Activated CD4-positive, alpha-beta T cell treated with anti-CD3 and anti-CD28 coated beads for 36 hours (primary cell): ENCODE measurements at regions not wholly inside any gene's neighbourhood (a gene's known extent, or its start where the extent isn't known, plus 50 kb on each side); places are given as distances from the start of the nearest gene placed in this dataset.

Experiments
- ATAC-seq: fragments of 200-7000 bp; cut with Tn5 transposase; one replicate; pipeline ENCODE4 v1.10.0; 2021; ENCODE audit warnings: mild to moderate bottlenecking, moderate library complexity
- CTCF ChIA-PET: fragments of 350-600 bp; sonication (Branson Sonifier 250); formaldehyde crosslinking; loops from one replicate; lab custom pipeline; 2021; ENCODE audit warnings: antibody characterized with exemption; lab: Charles Lee
- POLR2A ChIA-PET: fragments of 350-600 bp; sonication (Branson Sonifier 250); formaldehyde crosslinking; loops from one replicate; lab custom pipeline; 2021; ENCODE audit warnings: antibody characterized with exemption, inconsistent platforms; lab: Charles Lee
- DNase-seq: peaks from one replicate; pipeline ENCODE4 v3.0.0-alpha.2; 2020
- H3K27ac Mint-ChIP-seq: one replicate; pipeline ENCODE4 v1.8.0; 2021; ENCODE audit warnings: mixed read lengths
- H3K27me3 Mint-ChIP-seq: one replicate; pipeline ENCODE4 v1.8.0; 2021; ENCODE audit warnings: mixed read lengths
- H3K36me3 Mint-ChIP-seq: one replicate; pipeline ENCODE4 v1.8.0; 2021; ENCODE audit warnings: low read depth, mixed read lengths
- H3K4me1 Mint-ChIP-seq: one replicate; pipeline ENCODE4 v1.8.0; 2021; ENCODE audit warnings: mixed read lengths
- H3K4me3 Mint-ChIP-seq: one replicate; pipeline ENCODE4 v1.8.0; 2021; ENCODE audit warnings: mild to moderate bottlenecking, moderate library complexity, mixed read lengths
- H3K9me3 Mint-ChIP-seq: one replicate; pipeline ENCODE4 v1.8.0; 2021; ENCODE audit warnings: low read depth, mixed read lengths
- intact Hi-C, 2 experiments: fragments of 100-400 bp; cut with DNase I in 1 of 2; cut with micrococcal nuclease in 1 of 2; formaldehyde crosslinking; loops; one replicate each; pipeline versions ENCODE4 v1.14.2 to v1.15.1; 2022 to 2024; cut with DNase I, micrococcal nuclease

DNA sequence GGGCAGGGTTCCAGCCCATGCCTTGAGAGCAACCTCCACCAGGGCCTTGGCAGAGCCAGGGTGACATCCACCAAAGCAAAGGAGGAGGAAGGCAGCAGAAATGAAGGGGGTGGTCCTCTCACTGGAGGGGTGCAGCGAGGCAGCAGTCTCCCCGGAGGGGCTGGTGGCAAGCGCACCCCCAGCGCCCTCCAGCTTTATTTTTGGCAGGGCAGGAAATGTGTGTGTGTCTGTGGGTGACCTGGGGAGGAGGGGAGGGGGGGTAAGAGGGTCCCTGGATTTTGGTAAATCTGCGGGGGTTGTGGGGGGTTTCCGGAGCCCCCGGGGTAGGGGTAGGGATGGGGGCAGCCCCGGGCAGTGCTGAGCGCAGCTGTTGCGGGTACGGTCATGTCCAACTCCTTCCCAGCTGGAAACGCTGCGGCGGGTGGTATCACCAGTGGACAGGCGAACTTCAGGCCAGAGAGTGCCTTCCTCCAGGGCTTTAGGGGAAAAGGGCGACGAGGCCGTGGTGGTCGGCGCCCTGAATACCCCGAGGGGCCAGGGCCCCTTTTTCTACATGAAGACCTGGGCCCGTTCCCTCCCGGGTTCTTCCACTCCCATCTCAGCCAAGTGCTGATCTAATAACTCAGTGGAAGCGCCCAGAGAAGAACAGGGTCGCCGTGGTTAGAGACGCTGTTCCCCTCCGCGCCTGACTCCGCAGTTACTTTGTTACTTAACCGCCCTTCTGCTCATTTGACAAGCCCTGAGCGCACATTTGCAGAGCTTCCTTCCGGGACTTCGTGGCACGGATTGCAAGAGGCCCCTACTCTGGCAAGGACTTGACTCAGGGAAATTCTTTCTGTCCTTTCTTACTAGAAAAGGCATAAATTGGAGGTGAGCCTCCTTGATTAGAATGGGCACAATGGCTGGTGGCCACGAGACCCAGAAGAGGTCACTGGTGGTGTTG lies 55.2 kb downstream of the FOS start:
- Mint-ChIP-seq H3K4me3 (peak overlapping the region; percentile 41), H3K36me3 (no peaks in the 10 kb centered on the region), H3K9me3 (no peaks in the 10 kb centered on the region), H3K4me1 (peaks cover 27% of the 10 kb centered on the region), H3K27ac (peak overlapping the region; percentile 82), H3K27me3 (no peaks in the 10 kb centered on the region)
- peak; percentile 69 for DNase-seq
- intact Hi-C loops: loop anchor here in 1 of 2 experiments (1.0 kb wide), 1 partner anchor 39 kb away; no protein-coding TSS in a partner anchor
- CTCF ChIA-PET: interaction anchor here (0.6 to 1.9 kb wide), 4 partner anchors 12 to 276 kb away, joined by 3 to 8 read pairs (median 5); no protein-coding TSS in a partner anchor
- POLR2A ChIA-PET: interaction anchor here (0.6 to 0.7 kb wide), 3 partner anchors 197 to 919 kb away, joined by 3 to 4 read pairs (median 3); no protein-coding TSS in a partner anchor
- peak; percentile 77 for ATAC-seq

DNA sequence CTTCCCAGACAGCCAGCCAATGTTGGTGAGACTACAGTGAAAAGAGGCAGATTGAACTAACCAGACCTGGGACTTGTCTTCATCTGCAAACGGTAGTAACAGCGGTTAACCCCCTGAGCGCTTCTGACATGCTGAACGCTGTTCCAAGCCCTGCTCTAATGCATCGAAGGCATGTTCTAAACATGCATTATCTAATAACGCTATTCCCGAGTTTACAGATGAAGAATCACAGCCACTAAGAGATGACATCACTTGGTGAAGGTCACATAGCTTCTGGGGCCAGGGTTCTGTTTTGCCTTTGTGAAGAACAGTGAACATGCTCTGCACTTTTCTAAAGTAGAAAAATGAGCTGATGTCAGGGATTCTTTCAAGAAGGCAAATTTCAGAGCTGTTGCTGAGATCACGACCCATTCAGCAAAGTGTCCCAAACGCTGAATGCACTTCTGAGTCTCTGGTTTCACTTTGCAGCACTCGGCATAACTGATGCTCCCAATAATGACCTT lies 56.0 kb downstream of the FOS start:
- peak; percentile 14 for DNase-seq
- peak overlapping the region; percentile 41 for H3K4me3 Mint-ChIP-seq
- intact Hi-C loops: loop anchor here in 1 of 2 experiments (1.0 kb wide), 1 partner anchor 39 kb away; no protein-coding TSS in a partner anchor
- ChIA-PET CTCF (interaction anchor here (0.6 to 1.8 kb wide), 2 partner anchors 32 to 276 kb away, joined by 3 to 6 read pairs; no protein-coding TSS in a partner anchor), POLR2A (interaction anchor here (0.6 to 0.7 kb wide), 2 partner anchors 212 to 919 kb away, joined by 3 read pairs; no protein-coding TSS in a partner anchor)
- ATAC-seq: peak; percentile 66
- no peaks in the 10 kb centered on the region for H3K36me3 Mint-ChIP-seq
- no peaks in the 10 kb centered on the region for H3K9me3 Mint-ChIP-seq
- H3K27me3 Mint-ChIP-seq: no peaks in the 10 kb centered on the region
- H3K4me1 Mint-ChIP-seq: peaks cover 27% of the 10 kb centered on the region
- peak overlapping the region; percentile 82 for H3K27ac Mint-ChIP-seq

DNA sequence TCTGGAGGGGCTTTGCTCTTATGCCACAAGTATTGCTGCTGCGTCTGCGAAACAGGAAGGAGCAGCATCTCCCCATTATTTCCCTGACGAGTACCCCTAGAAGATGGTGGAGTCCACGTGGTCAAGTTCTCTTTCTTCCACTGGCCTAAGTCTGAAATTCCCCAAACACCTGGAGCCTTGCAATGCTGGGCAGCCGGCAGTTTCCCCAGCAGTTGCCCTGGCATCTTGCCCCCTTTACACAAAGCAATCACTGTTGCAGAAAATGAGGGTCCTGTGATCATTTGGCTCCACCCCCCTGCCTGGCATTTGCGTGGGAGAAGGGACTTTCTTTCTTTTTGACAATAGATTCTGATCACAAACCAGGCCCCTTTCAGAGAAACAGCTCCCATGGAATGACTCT lies 56.9 kb downstream of the FOS start:
- intact Hi-C loops: no loop called here

DNA sequence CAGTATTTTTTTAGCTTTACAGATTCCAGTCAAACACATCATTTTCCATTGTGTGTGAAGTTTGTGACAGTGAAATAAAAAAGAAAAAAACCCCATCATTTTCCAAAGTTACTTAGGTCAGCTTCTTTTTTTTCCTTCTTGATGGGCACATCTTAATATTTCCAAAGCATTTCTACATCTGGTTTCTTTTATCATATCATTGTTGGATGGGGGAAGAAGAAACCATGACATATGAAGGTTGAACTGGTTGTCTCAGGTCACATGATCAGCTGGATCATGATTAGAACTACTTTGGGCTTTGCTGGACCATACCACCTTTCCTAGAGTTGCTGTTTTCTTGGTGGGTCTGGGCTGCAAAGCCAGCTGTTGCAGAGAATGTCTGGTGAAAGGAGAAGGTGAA lies 59.8 kb downstream of the FOS start:
- CTCF ChIA-PET: interaction anchor here (0.6 to 1.1 kb wide), 2 partner anchors 10 kb away, joined by 4 to 6 read pairs; no protein-coding TSS in a partner anchor
- ATAC-seq: no peak
- H3K4me3 Mint-ChIP-seq: no peak overlapping the region
- intact Hi-C loops: no loop called here
- no peaks in the 10 kb centered on the region for H3K9me3 Mint-ChIP-seq
- POLR2A ChIA-PET: interaction anchor here (0.7 kb wide), 1 partner anchor 204 kb away, joined by 3 read pairs; no protein-coding TSS in a partner anchor
- H3K27ac Mint-ChIP-seq: no peak overlapping the region
- H3K4me1 Mint-ChIP-seq: peaks cover 26% of the 10 kb centered on the region
- no peaks in the 10 kb centered on the region for H3K36me3 Mint-ChIP-seq
- H3K27me3 Mint-ChIP-seq: no peaks in the 10 kb centered on the region
- no peak for DNase-seq

More for the DNA sequence above, 56.9 kb downstream of the FOS start:
- DNase-seq (no peak), ATAC-seq (no peak)
- Mint-ChIP-seq H3K36me3 (no peaks in the 10 kb centered on the region), H3K4me3 (no peak overlapping the region), H3K4me1 (peaks cover 27% of the 10 kb centered on the region), H3K27me3 (no peaks in the 10 kb centered on the region), H3K27ac (no peak overlapping the region), H3K9me3 (no peaks in the 10 kb centered on the region)
- POLR2A ChIA-PET: no interaction called here
- CTCF ChIA-PET: no interaction called here

DNA sequence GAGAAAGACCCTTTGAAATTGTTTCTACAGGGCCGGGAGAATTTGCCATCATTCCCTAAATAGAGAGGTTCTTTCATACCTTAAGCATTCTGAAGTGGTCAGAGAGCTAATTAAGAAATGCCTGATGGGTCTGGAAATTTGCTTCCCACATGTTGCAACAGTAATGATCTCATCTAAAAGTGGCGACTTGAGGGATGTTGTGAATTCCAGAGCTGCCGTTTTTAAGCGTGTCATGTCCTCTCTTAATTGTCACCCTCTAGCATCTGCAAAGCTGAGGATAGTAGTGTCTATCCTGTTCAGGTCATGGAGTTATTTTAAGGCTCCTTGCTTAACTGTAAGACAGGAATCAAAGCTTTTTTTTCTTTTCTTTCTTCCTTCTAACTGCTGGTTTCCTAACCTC lies 60.4 kb downstream of the FOS start:
- Mint-ChIP-seq H3K36me3 (no peaks in the 10 kb centered on the region), H3K4me1 (peaks cover 21% of the 10 kb centered on the region), H3K27ac (no peak overlapping the region), H3K9me3 (no peaks in the 10 kb centered on the region), H3K4me3 (no peak overlapping the region), H3K27me3 (no peaks in the 10 kb centered on the region)
- ATAC-seq (no peak), DNase-seq (no peak)
- POLR2A ChIA-PET: interaction anchor here (0.7 kb wide), 1 partner anchor 204 kb away, joined by 3 read pairs; no protein-coding TSS in a partner anchor
- CTCF ChIA-PET: interaction anchor here (0.6 to 0.7 kb wide), 2 partner anchors 10 to 201 kb away, joined by 3 to 4 read pairs; no protein-coding TSS in a partner anchor
- intact Hi-C loops: no loop called here

DNA sequence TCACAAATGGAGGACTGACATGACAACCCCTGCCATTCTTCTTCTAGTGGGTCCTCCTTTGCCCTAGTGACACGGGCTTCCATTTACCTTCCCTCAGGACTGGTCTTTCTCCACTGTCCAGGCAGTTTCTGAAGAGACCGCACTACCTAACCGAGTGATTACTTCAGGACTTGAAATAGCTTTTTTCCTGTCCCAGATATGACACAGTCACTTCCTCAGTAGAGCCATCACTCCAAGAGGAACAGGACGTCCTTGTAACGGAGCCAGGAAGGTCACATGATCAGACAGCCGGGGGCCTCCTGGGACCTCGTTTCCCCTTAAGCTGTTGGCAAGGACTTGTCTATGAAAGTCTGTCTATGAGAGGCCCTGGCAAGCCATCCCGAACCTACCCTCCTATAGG lies 62.3 kb downstream of the FOS start:
- Mint-ChIP-seq H3K36me3 (no peaks in the 10 kb centered on the region), H3K27ac (no peak overlapping the region), H3K9me3 (no peaks in the 10 kb centered on the region), H3K4me1 (peaks cover 8% of the 10 kb centered on the region), H3K4me3 (no peak overlapping the region), H3K27me3 (no peaks in the 10 kb centered on the region)
- ChIA-PET POLR2A (no interaction called here), CTCF (interaction anchor here (0.5 to 1.2 kb wide), 4 partner anchors 9 to 180 kb away, joined by 3 to 5 read pairs (median 4); no protein-coding TSS in a partner anchor)
- intact Hi-C loops: no loop called here
- no peak for ATAC-seq
- DNase-seq: no peak

DNA sequence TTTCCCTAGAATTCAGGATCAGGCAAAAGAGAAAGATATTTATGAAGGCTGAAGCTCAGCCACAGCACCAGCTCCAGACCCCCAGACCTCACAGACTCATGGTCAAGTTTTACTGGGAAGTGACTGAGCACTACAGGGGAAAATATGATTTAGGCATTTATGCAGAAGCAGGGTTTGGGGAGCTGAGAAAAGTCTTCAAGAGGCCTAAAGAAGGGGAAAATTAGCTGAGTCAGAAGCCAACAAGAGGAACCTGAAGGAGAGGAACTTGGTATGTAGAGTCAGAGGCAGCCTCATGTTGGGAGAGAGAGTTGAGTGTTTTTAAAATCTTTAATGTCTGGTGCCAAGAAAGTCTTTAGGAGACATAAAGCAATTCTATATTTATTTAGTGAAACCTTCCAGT lies 63.0 kb downstream of the FOS start:
- no peak for DNase-seq
- Mint-ChIP-seq H3K4me1 (peaks cover 8% of the 10 kb centered on the region), H3K9me3 (no peaks in the 10 kb centered on the region), H3K27me3 (no peaks in the 10 kb centered on the region), H3K27ac (no peak overlapping the region), H3K36me3 (no peaks in the 10 kb centered on the region), H3K4me3 (no peak overlapping the region)
- POLR2A ChIA-PET: no interaction called here
- CTCF ChIA-PET: interaction anchor here (0.9 to 1.1 kb wide), 2 partner anchors 10 to 37 kb away, joined by 3 to 5 read pairs; no protein-coding TSS in a partner anchor
- intact Hi-C loops: no loop called here
- no peak for ATAC-seq

DNA sequence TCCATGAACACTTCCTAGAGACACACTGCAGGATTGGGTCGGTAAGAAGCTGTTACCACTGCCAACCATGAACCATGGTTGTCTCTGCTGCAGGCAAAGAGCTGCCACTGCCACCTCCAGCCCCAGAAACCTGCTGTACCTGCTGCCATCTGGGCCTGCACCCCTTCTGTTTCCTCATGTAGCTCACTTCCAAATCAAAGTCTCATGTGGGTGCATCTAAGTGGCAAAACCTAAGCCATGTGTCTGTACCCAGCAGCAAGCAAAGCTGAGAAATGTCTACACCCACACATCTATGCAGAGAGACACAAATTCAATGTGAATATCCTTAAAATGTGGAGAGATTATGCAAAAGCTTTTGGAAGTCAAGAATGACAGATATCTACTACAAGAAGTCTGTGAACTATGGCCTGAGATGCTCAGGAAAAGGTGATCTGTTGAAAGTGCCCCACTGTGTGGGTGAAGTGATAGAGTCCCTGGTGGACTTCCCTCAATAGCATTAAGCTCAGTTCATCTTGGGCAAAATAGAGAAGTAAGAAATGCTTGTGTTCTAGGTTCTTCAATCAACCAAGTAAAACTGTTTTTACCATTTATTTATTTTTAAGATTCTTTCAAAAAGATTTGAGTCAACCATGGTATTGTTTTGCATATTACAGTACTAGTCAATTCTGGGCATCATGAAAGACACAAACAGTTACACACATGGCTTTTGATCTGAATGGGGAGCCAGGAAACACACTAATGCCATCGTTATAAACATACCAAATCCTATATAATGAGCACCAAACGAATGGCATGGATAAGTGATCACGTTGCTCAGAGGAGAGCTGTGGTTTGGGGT lies 64.4 kb downstream of the FOS start:
- H3K36me3 Mint-ChIP-seq: no peaks in the 10 kb centered on the region
- CTCF ChIA-PET: interaction anchor here (0.6 to 1.1 kb wide), 3 partner anchors 147 to 336 kb away, joined by 3 to 4 read pairs (median 3); no protein-coding TSS in a partner anchor
- H3K4me1 Mint-ChIP-seq: peaks cover 8% of the 10 kb centered on the region
- DNase-seq (no peak), ATAC-seq (no peak)
- no peak overlapping the region for H3K27ac Mint-ChIP-seq
- intact Hi-C loops: no loop called here
- H3K9me3 Mint-ChIP-seq: no peaks in the 10 kb centered on the region
- POLR2A ChIA-PET: no interaction called here
- H3K27me3 Mint-ChIP-seq: no peaks in the 10 kb centered on the region
- no peak overlapping the region for H3K4me3 Mint-ChIP-seq

DNA sequence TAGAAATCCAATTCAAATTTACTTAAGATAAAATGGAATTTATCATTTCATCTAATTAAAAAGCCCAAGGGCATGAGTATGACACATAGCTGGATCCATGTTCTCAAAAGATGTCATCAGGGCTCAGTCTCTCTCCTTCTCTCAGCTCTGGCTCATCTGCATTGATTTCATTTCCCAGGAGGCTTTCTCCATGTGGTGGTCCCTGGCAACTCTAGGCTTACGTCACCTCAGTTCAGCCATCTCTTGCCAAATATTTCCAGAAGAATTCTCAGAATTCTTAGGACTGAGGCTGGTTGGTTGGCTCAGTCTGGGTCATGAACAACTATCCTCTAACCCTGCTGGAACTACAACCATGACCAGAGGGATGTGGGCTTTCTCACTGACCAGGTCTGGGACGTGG lies 65.3 kb downstream of the FOS start:
- ChIA-PET POLR2A (no interaction called here), CTCF (interaction anchor here (0.9 kb wide), 1 partner anchor 146 kb away, joined by 4 read pairs; no protein-coding TSS in a partner anchor)
- peaks cover 8% of the 10 kb centered on the region for H3K4me1 Mint-ChIP-seq
- DNase-seq (no peak), ATAC-seq (no peak)
- H3K4me3 Mint-ChIP-seq: no peak overlapping the region
- no peak overlapping the region for H3K27ac Mint-ChIP-seq
- H3K36me3 Mint-ChIP-seq: no peaks in the 10 kb centered on the region
- no peaks in the 10 kb centered on the region for H3K9me3 Mint-ChIP-seq
- H3K27me3 Mint-ChIP-seq: no peaks in the 10 kb centered on the region
- intact Hi-C loops: no loop called here

DNA sequence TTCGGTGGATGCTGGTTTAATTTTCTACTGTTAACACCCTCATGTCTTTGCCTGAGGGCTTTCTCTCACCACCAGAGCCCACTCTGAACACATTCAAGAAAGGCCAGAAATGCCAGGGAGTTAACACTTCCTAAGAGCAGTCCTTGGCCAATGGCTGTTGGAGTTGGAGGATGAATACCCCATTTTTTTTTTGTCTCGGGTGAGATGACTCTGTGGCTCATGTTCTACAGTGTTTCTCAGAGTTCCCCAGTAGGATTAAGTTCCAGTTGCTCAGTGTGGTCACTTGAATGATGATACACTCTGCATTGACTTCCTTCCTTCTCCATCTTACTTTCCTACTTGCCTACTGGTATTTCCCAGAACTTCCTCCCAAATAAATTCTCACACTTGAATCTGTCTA lies 65.8 kb downstream of the FOS start:
- ATAC-seq: no peak
- intact Hi-C loops: no loop called here
- DNase-seq: no peak
- no peaks in the 10 kb centered on the region for H3K36me3 Mint-ChIP-seq
- no peak overlapping the region for H3K27ac Mint-ChIP-seq
- H3K4me1 Mint-ChIP-seq: peaks cover 8% of the 10 kb centered on the region
- CTCF ChIA-PET: no interaction called here
- H3K4me3 Mint-ChIP-seq: no peak overlapping the region
- POLR2A ChIA-PET: no interaction called here
- no peaks in the 10 kb centered on the region for H3K9me3 Mint-ChIP-seq
- H3K27me3 Mint-ChIP-seq: no peaks in the 10 kb centered on the region
